ENCODE measurements at regions not wholly inside any gene's neighbourhood (a gene's known extent, or its start where the extent isn't known, plus 50 kb on each side); places are given as distances from the start of the nearest gene placed in this dataset.

- 57% methylated on average over 6 of the region's 6 CpGs for WGBS
- H3K4me1 ChIP-seq (ENCODE audit: control insufficient read depth in 4 of 4, insufficient read depth in 4 of 4, low read length in 3 of 4), result no peaks in the 10 kb centered on the region
- H3K9ac ChIP-seq (ENCODE audit: low read depth in 1 of 2, low read length in 2 of 2), result no peak overlapping the region
- DNase-seq (ENCODE audit: low spot score), result no peak
- no peak for TF ChIP-seq EGR1 (IDR thresholded peaks at IDR 0.05; ENCODE audit: low read depth in 2 of 2)
- no peak for TF ChIP-seq FOXA2 (IDR thresholded peaks at IDR 0.05)
- TF ChIP-seq, protein P1, sequence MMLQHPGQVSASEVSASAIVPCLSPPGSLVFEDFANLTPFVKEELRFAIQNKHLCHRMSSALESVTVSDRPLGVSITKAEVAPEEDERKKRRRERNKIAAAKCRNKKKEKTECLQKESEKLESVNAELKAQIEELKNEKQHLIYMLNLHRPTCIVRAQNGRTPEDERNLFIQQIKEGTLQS (IDR thresholded peaks at IDR 0.05), result no peak
- no peak for TF ChIP-seq RAD21 (IDR thresholded peaks at IDR 0.05)
- no peak for TF ChIP-seq YY1 (IDR thresholded peaks at IDR 0.05)
- no peak overlapping the region for H3K4me3 ChIP-seq (ENCODE audit: low read depth in 1 of 3, low read length in 3 of 3)
- H3K27me3 ChIP-seq (ENCODE audit: control insufficient read depth in 4 of 4, insufficient read depth in 4 of 4, low read length in 3 of 4), result peaks cover 0 to 2% (median 0%) of the 10 kb centered on the region in 4 donors
- no peaks in the 10 kb centered on the region for H3K9me3 ChIP-seq (ENCODE audit: control insufficient read depth in 4 of 4, low read length in 3 of 4)
- no peaks in the 10 kb centered on the region for H3K36me3 ChIP-seq (ENCODE audit: control insufficient read depth in 4 of 4, insufficient read depth in 3 of 4, low read depth in 1 of 4, low read length in 3 of 4)
- no peak overlapping the region for H3K27ac ChIP-seq (ENCODE audit: low read depth in 1 of 2, low read length in 2 of 2)
These were observed 316.7 kb downstream of the TLE3 start for GRCh38 chr15:69780981-69781380.

- no peak for TF ChIP-seq HNF4A (conservative IDR thresholded peaks at IDR 0.05)
- TF ChIP-seq NR2F2 (IDR thresholded peaks at IDR 0.05), result no peak
- no peak for TF ChIP-seq SP1 (IDR thresholded peaks at IDR 0.05)
- TF ChIP-seq, protein P2, sequence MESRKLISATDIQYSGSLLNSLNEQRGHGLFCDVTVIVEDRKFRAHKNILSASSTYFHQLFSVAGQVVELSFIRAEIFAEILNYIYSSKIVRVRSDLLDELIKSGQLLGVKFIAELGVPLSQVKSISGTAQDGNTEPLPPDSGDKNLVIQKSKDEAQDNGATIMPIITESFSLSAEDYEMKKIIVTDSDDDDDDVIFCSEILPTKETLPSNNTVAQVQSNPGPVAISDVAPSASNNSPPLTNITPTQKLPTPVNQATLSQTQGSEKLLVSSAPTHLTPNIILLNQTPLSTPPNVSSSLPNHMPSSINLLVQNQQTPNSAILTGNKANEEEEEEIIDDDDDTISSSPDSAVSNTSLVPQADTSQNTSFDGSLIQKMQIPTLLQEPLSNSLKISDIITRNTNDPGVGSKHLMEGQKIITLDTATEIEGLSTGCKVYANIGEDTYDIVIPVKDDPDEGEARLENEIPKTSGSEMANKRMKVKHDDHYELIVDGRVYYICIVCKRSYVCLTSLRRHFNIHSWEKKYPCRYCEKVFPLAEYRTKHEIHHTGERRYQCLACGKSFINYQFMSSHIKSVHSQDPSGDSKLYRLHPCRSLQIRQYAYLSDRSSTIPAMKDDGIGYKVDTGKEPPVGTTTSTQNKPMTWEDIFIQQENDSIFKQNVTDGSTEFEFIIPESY (IDR thresholded peaks at IDR 0.05), result no peak
- no peak for TF ChIP-seq FOXA2 (IDR thresholded peaks at IDR 0.05)
- TF ChIP-seq TAF1 (conservative IDR thresholded peaks at IDR 0.05), result no peak
- TF ChIP-seq YY1 (IDR thresholded peaks at IDR 0.05), result no peak
- TF ChIP-seq GABPA (IDR thresholded peaks at IDR 0.05 in 1 of 2, conservative IDR thresholded peaks at IDR 0.05 in 1 of 2), result no peak
- TF ChIP-seq JUND (IDR thresholded peaks at IDR 0.05), result no peak
- TF ChIP-seq, protein P3, sequence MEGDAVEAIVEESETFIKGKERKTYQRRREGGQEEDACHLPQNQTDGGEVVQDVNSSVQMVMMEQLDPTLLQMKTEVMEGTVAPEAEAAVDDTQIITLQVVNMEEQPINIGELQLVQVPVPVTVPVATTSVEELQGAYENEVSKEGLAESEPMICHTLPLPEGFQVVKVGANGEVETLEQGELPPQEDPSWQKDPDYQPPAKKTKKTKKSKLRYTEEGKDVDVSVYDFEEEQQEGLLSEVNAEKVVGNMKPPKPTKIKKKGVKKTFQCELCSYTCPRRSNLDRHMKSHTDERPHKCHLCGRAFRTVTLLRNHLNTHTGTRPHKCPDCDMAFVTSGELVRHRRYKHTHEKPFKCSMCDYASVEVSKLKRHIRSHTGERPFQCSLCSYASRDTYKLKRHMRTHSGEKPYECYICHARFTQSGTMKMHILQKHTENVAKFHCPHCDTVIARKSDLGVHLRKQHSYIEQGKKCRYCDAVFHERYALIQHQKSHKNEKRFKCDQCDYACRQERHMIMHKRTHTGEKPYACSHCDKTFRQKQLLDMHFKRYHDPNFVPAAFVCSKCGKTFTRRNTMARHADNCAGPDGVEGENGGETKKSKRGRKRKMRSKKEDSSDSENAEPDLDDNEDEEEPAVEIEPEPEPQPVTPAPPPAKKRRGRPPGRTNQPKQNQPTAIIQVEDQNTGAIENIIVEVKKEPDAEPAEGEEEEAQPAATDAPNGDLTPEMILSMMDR (IDR thresholded peaks at IDR 0.05; ENCODE audit: low read depth, low read length, missing input control), result no peak
- TF ChIP-seq RXRA (IDR thresholded peaks at IDR 0.05), result no peak
- TF ChIP-seq FOXA1 (IDR thresholded peaks at IDR 0.05), result no peak
- TF ChIP-seq RAD21 (IDR thresholded peaks at IDR 0.05), result no peak
- no peak for TF ChIP-seq EGR1 (IDR thresholded peaks at IDR 0.05; ENCODE audit: low read depth in 2 of 2)
- TF ChIP-seq, protein P4, sequence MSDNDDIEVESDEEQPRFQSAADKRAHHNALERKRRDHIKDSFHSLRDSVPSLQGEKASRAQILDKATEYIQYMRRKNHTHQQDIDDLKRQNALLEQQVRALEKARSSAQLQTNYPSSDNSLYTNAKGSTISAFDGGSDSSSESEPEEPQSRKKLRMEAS (IDR thresholded peaks at IDR 0.05), result no peak
- TF ChIP-seq, protein P5, sequence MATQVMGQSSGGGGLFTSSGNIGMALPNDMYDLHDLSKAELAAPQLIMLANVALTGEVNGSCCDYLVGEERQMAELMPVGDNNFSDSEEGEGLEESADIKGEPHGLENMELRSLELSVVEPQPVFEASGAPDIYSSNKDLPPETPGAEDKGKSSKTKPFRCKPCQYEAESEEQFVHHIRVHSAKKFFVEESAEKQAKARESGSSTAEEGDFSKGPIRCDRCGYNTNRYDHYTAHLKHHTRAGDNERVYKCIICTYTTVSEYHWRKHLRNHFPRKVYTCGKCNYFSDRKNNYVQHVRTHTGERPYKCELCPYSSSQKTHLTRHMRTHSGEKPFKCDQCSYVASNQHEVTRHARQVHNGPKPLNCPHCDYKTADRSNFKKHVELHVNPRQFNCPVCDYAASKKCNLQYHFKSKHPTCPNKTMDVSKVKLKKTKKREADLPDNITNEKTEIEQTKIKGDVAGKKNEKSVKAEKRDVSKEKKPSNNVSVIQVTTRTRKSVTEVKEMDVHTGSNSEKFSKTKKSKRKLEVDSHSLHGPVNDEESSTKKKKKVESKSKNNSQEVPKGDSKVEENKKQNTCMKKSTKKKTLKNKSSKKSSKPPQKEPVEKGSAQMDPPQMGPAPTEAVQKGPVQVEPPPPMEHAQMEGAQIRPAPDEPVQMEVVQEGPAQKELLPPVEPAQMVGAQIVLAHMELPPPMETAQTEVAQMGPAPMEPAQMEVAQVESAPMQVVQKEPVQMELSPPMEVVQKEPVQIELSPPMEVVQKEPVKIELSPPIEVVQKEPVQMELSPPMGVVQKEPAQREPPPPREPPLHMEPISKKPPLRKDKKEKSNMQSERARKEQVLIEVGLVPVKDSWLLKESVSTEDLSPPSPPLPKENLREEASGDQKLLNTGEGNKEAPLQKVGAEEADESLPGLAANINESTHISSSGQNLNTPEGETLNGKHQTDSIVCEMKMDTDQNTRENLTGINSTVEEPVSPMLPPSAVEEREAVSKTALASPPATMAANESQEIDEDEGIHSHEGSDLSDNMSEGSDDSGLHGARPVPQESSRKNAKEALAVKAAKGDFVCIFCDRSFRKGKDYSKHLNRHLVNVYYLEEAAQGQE (IDR thresholded peaks at IDR 0.05), result no peak
- TF ChIP-seq HNF4G (IDR thresholded peaks at IDR 0.05), result no peak
- TF ChIP-seq, protein P1 (IDR thresholded peaks at IDR 0.05), result no peak
- WGBS, result 82% methylated on average over 6 of the region's 6 CpGs
- Histone ChIP-seq H3K4me1 (ENCODE audit: control insufficient read depth in 4 of 4, insufficient read depth in 4 of 4, low read length in 3 of 4) (no peaks in the 10 kb centered on the region), H3K27ac (ENCODE audit: low read depth in 1 of 2, low read length in 2 of 2) (no peak overlapping the region), H3K4me3 (ENCODE audit: low read depth in 1 of 3, low read length in 3 of 3) (no peak overlapping the region), H3K9ac (ENCODE audit: low read depth in 1 of 2, low read length in 2 of 2) (no peak overlapping the region), H3K36me3 (ENCODE audit: control insufficient read depth in 4 of 4, insufficient read depth in 3 of 4, low read depth in 1 of 4, low read length in 3 of 4) (no peaks in the 10 kb centered on the region), H3K9me3 (ENCODE audit: control insufficient read depth in 4 of 4, low read length in 3 of 4) (no peaks in the 10 kb centered on the region), H3K27me3 (ENCODE audit: control insufficient read depth in 4 of 4, insufficient read depth in 4 of 4, low read length in 3 of 4) (peaks cover 0 to 4% (median 0%) of the 10 kb centered on the region in 4 donors)
- no peak for DNase-seq (ENCODE audit: low spot score)
These were observed 316.1 kb downstream of the TLE3 start for GRCh38 chr15:69781411-69782125.

Data from liver (tissue), 8 donors.